ENCODE measurements at regions not wholly inside any gene's neighbourhood (a gene's known extent, or its start where the extent isn't known, plus 50 kb on each side); places are given as distances from the start of the nearest gene placed in this dataset.

DNA sequence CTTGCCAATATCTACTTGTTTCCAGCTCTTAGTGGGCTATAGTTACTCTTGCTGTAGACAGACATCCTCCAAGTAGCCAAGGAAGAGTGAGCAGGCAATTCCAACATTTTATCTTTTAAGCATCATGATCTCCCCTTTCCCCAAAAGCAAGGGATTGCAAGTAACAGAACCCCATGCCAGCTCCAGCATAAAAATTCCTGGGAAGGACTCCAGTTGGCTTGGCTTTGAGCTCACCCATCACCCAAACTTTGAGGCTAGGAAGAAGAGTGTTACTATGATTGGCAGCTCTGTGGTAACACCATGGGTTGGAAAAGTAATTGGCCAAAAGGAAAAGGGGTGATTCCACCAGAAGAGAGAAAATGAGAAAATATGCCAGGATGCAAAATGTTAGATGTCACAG lies 1086.4 kb upstream of the RBFOX1 start:
- Histone ChIP-seq H3K27ac (ENCODE audit: low read length) (no peak overlapping the region), H3K4me3 (ENCODE audit: low read length) (no peak overlapping the region), H3K36me3 (replicated peaks; ENCODE audit: low read depth, low read length) (no peaks in the 10 kb centered on the region), H3K9ac (ENCODE audit: low read length) (no peak overlapping the region), H3K79me2 (ENCODE audit: low read length) (no peaks in the 10 kb centered on the region), H2AFZ (ENCODE audit: low read depth, low read length) (no peak overlapping the region), H3K4me2 (ENCODE audit: low read length) (no peak overlapping the region), H3K27me3 (ENCODE audit: low read depth, low read length) (no peaks in the 10 kb centered on the region), H4K20me1 (ENCODE audit: insufficient read depth, low read length) (no peaks in the 10 kb centered on the region), H3K9me3 (ENCODE audit: insufficient read depth, low read length) (no peaks in the 10 kb centered on the region), H3K4me1 (ENCODE audit: low read length) (no peaks in the 10 kb centered on the region)
- TF ChIP-seq, protein P1, sequence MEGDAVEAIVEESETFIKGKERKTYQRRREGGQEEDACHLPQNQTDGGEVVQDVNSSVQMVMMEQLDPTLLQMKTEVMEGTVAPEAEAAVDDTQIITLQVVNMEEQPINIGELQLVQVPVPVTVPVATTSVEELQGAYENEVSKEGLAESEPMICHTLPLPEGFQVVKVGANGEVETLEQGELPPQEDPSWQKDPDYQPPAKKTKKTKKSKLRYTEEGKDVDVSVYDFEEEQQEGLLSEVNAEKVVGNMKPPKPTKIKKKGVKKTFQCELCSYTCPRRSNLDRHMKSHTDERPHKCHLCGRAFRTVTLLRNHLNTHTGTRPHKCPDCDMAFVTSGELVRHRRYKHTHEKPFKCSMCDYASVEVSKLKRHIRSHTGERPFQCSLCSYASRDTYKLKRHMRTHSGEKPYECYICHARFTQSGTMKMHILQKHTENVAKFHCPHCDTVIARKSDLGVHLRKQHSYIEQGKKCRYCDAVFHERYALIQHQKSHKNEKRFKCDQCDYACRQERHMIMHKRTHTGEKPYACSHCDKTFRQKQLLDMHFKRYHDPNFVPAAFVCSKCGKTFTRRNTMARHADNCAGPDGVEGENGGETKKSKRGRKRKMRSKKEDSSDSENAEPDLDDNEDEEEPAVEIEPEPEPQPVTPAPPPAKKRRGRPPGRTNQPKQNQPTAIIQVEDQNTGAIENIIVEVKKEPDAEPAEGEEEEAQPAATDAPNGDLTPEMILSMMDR (IDR thresholded peaks at IDR 0.05; ENCODE audit: low read depth, low read length), result no peak
- TF ChIP-seq EZH2phosphoT487 (IDR thresholded peaks at IDR 0.05; ENCODE audit: low read depth), result no peak

DNA sequence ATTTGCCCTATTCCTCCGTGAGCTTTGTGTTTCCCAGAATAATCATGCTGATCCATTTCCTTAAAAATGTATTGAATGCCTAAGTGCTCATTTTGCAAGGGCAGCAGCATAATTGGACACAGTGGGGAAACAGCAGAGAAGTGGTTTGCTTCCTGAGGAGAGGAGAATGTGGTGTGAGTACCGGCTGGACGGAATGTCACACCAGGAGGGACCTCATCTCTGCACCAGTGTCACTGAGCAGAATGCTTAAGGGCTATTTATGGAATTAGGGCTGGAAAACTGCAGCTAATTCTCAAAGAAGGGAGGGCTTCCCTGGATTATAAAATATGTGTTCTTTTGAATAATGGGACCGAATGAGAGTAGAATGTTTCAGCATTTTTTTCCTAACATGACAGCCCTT lies 1100.6 kb upstream of the RBFOX1 start:
- Histone ChIP-seq H3K36me3 (replicated peaks; ENCODE audit: low read depth, low read length) (no peaks in the 10 kb centered on the region), H3K4me2 (ENCODE audit: low read length) (no peak overlapping the region), H3K9ac (ENCODE audit: low read length) (no peak overlapping the region), H3K9me3 (ENCODE audit: insufficient read depth, low read length) (no peaks in the 10 kb centered on the region), H3K27me3 (ENCODE audit: low read depth, low read length) (no peaks in the 10 kb centered on the region), H2AFZ (ENCODE audit: low read depth, low read length) (no peak overlapping the region), H4K20me1 (ENCODE audit: insufficient read depth, low read length) (no peaks in the 10 kb centered on the region), H3K79me2 (ENCODE audit: low read length) (no peaks in the 10 kb centered on the region), H3K4me1 (ENCODE audit: low read length) (no peaks in the 10 kb centered on the region), H3K27ac (ENCODE audit: low read length) (no peak overlapping the region), H3K4me3 (ENCODE audit: low read length) (no peak overlapping the region)
- no peak for TF ChIP-seq EZH2phosphoT487 (IDR thresholded peaks at IDR 0.05; ENCODE audit: low read depth)
- TF ChIP-seq, protein P1 (IDR thresholded peaks at IDR 0.05; ENCODE audit: low read depth, low read length), result no peak

- TF ChIP-seq EZH2phosphoT487 (IDR thresholded peaks at IDR 0.05; ENCODE audit: low read depth), result no peak
- TF ChIP-seq, protein P1 (IDR thresholded peaks at IDR 0.05; ENCODE audit: low read depth, low read length), result no peak
- Histone ChIP-seq H3K9me3 (ENCODE audit: insufficient read depth, low read length) (no peaks in the 10 kb centered on the region), H4K20me1 (ENCODE audit: insufficient read depth, low read length) (no peaks in the 10 kb centered on the region), H3K27me3 (ENCODE audit: low read depth, low read length) (no peaks in the 10 kb centered on the region), H3K4me2 (ENCODE audit: low read length) (no peak overlapping the region), H3K9ac (ENCODE audit: low read length) (no peak overlapping the region), H3K27ac (ENCODE audit: low read length) (no peak overlapping the region), H2AFZ (ENCODE audit: low read depth, low read length) (no peak overlapping the region), H3K36me3 (replicated peaks; ENCODE audit: low read depth, low read length) (no peaks in the 10 kb centered on the region), H3K4me3 (ENCODE audit: low read length) (no peak overlapping the region), H3K4me1 (ENCODE audit: low read length) (no peaks in the 10 kb centered on the region), H3K79me2 (ENCODE audit: low read length) (no peaks in the 10 kb centered on the region)
These were observed 1101.2 kb upstream of the RBFOX1 start for GRCh38 chr16:6231398-6231797.

DNA sequence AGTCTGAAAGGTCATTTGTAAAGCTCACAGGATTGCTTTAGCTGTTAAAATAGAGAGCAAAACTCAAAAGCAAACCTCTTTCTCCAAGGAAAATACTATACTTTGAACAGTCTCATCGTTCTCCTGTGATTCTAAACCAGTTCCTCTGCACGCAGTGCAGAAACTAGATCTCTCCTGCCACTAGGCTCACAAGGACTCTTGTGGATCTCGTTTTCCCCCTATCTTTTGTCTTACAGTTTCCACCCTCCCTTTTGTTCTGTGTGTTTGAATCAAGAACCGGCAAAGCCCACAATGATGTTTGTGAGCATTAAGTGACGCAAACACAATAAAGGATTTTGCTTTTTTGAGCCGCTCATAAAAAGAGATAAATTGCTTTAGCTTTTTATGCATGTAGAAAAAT lies 1103.5 kb upstream of the RBFOX1 start:
- no peak overlapping the region for H3K4me3 ChIP-seq (ENCODE audit: low read length)
- H4K20me1 ChIP-seq (ENCODE audit: insufficient read depth, low read length), result no peaks in the 10 kb centered on the region
- no peak overlapping the region for H2AFZ ChIP-seq (ENCODE audit: low read depth, low read length)
- H3K4me1 ChIP-seq (ENCODE audit: low read length), result no peaks in the 10 kb centered on the region
- H3K27me3 ChIP-seq (ENCODE audit: low read depth, low read length), result no peaks in the 10 kb centered on the region
- TF ChIP-seq, protein P1 (IDR thresholded peaks at IDR 0.05; ENCODE audit: low read depth, low read length), result no peak
- no peak overlapping the region for H3K4me2 ChIP-seq (ENCODE audit: low read length)
- H3K79me2 ChIP-seq (ENCODE audit: low read length), result no peaks in the 10 kb centered on the region
- H3K27ac ChIP-seq (ENCODE audit: low read length), result no peak overlapping the region
- no peak overlapping the region for H3K9ac ChIP-seq (ENCODE audit: low read length)
- H3K9me3 ChIP-seq (ENCODE audit: insufficient read depth, low read length), result no peaks in the 10 kb centered on the region
- H3K36me3 ChIP-seq (replicated peaks; ENCODE audit: low read depth, low read length), result no peaks in the 10 kb centered on the region
